ENCODE measurements at regions not wholly inside any gene's neighbourhood (a gene's known extent, or its start where the extent isn't known, plus 50 kb on each side); places are given as distances from the start of the nearest gene placed in this dataset.

DNA sequence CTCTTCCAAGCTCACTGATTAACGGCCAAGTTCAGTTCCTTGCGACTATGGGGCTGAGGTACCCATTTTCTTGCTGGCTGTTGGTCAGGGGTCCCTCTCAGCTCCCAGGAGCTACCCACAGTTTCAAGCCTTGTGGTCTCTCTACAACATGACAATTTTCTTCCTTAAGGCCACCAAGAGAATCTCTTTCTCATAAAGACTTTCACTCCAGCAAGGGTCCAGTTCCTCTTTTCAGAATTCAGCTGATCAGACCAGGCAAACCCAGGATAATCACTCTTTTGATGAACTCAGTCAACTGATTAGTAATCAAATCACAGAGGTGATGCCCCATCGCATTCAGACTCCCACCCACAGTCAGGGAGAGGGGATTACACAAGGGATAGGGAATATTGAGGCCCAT is 129.7 kb downstream of the IRS1 start:
- TF ChIP-seq, protein P1, sequence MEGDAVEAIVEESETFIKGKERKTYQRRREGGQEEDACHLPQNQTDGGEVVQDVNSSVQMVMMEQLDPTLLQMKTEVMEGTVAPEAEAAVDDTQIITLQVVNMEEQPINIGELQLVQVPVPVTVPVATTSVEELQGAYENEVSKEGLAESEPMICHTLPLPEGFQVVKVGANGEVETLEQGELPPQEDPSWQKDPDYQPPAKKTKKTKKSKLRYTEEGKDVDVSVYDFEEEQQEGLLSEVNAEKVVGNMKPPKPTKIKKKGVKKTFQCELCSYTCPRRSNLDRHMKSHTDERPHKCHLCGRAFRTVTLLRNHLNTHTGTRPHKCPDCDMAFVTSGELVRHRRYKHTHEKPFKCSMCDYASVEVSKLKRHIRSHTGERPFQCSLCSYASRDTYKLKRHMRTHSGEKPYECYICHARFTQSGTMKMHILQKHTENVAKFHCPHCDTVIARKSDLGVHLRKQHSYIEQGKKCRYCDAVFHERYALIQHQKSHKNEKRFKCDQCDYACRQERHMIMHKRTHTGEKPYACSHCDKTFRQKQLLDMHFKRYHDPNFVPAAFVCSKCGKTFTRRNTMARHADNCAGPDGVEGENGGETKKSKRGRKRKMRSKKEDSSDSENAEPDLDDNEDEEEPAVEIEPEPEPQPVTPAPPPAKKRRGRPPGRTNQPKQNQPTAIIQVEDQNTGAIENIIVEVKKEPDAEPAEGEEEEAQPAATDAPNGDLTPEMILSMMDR (IDR thresholded peaks at IDR 0.05): no peak
- no peak for TF ChIP-seq POLR2A (IDR thresholded peaks at IDR 0.05)
